SK-N-SH (cell line): ENCODE measurements at regions not wholly inside any gene's neighbourhood (a gene's known extent, or its start where the extent isn't known, plus 50 kb on each side); places are given as distances from the start of the nearest gene placed in this dataset.

Source experiments
- CTCF ChIA-PET: fragments of 300-600, 350-600 bp; formaldehyde crosslinking; extraction: SDS; loops from one replicate; lab custom pipeline; 2021; lab: Yijun Ruan, JAX
- POLR2A ChIA-PET: fragments of 350-600 bp; sonication (Branson Sonifier 250); formaldehyde crosslinking; extraction: SDS; loops from one replicate; lab custom pipeline; 2020; ENCODE audit warnings: antibody characterized with exemption, inconsistent platforms; lab: Yijun Ruan, JAX
- DNase-seq: peaks from one replicate; pipeline ENCODE4 v3.0.0; 2012
- H2AFZ ChIP-seq: fragments of 200-600 bp; sonication (generic); 2 replicates; pipeline ENCODE4 v1.8.1; 2016; ENCODE audit warnings: antibody characterized with exemption, mild to moderate bottlenecking, low read depth
- H3F3A ChIP-seq: fragments of 200-600 bp; sonication (generic); replicated peaks from 2 replicates; pipeline ENCODE3; 2016; ENCODE audit warnings: antibody characterized with exemption, mild to moderate bottlenecking; ENCODE audit not compliant: insufficient read depth
- H3K27ac ChIP-seq, 2 experiments: fragments of 200-500 bp in 1 of 2; fragments of 200-600 bp in 1 of 2; sonication (Bioruptor generic) in 1 of 2; sonication (generic), shearing (Covaris generic) in 1 of 2; 2 replicates each; pipeline versions ENCODE4 v1.5.1 to v1.6.1; 2014 to 2016; ENCODE audit warnings: low read depth in 2 of 2, inconsistent platforms in 1 of 2, low read length in 1 of 2, mild to moderate bottlenecking in 1 of 2, mixed read lengths in 1 of 2
- H3K27me3 ChIP-seq: fragments of 200-600 bp; sonication (generic), shearing (Covaris generic); 2 replicates; pipeline ENCODE4 v1.6.1; 2016; ENCODE audit warnings: mixed run types; ENCODE audit not compliant: insufficient read depth
- H3K36me3 ChIP-seq, 2 experiments: fragments of 200-500 bp in 1 of 2; fragments of 200-600 bp in 1 of 2; sonication (Bioruptor generic) in 1 of 2; sonication (generic) in 1 of 2; replicated peaks in 1 of 2; 2 replicates each; pipeline versions ENCODE3 to v1.5.1; 2014 to 2016; ENCODE audit warnings: low read length in 1 of 2, mild to moderate bottlenecking in 1 of 2; ENCODE audit not compliant: insufficient read depth in 2 of 2, control insufficient read depth in 1 of 2
- H3K4me1 ChIP-seq, 2 experiments: fragments of 200-500 bp in 1 of 2; fragments of 200-600 bp in 1 of 2; sonication (Bioruptor generic) in 1 of 2; sonication (generic), shearing (Covaris generic) in 1 of 2; 2 replicates each; pipeline versions ENCODE4 v1.5.1 to v1.6.1; 2014 to 2016; ENCODE audit warnings: low read depth in 1 of 2, low read length in 1 of 2, mixed run types in 1 of 2; ENCODE audit not compliant: insufficient read depth in 2 of 2, control insufficient read depth in 1 of 2
- H3K4me2 ChIP-seq: fragments of 200-600 bp; sonication (generic), shearing (Covaris generic); 2 replicates; pipeline ENCODE4 v1.6.1; 2017; ENCODE audit warnings: mixed run types
- H3K4me3 ChIP-seq, 2 experiments: fragments of 200-500 bp in 1 of 2; fragments of 200-600 bp in 1 of 2; sonication (Bioruptor generic) in 1 of 2; sonication (generic), shearing (Covaris generic) in 1 of 2; 2 replicates each; pipeline versions ENCODE4 v1.5.1 to v1.8.1; 2014 to 2016; ENCODE audit warnings: low read depth in 2 of 2, inconsistent platforms in 1 of 2, low read length in 1 of 2, mild to moderate bottlenecking in 1 of 2, mixed read lengths in 1 of 2, moderate library complexity in 1 of 2
- H3K79me2 ChIP-seq: fragments of 200-600 bp; sonication (generic); 2 replicates; pipeline ENCODE4 v1.8.1; 2017; ENCODE audit warnings: mild to moderate bottlenecking; ENCODE audit not compliant: insufficient read depth
- H3K9ac ChIP-seq: fragments of 200-600 bp; sonication (generic); 2 replicates; pipeline ENCODE4 v1.6.1; 2017; ENCODE audit warnings: mixed run types
- H3K9me2 ChIP-seq: fragments of 200-600 bp; sonication (generic); 2 replicates; pipeline ENCODE4 v1.6.1; 2017; ENCODE audit warnings: mixed run types
- H3K9me3 ChIP-seq: fragments of 200-600 bp; sonication (generic); 2 replicates; pipeline ENCODE4 v1.6.1; 2017; ENCODE audit warnings: mixed run types, mild to moderate bottlenecking, moderate library complexity
- H4K20me1 ChIP-seq: fragments of 200-600 bp; sonication (generic); 2 replicates; pipeline ENCODE4 v1.6.1; 2017; ENCODE audit warnings: mild to moderate bottlenecking, mixed run types; ENCODE audit not compliant: insufficient read depth
- CHD2 ChIP-seq: fragments of 150-350 bp; IDR thresholded peaks from 2 replicates; pipeline ENCODE4 v1.6.1; 2018; ENCODE audit warnings: low read length; ENCODE audit not compliant: partially characterized antibody
- EP300 ChIP-seq, 2 experiments: IDR thresholded peaks; 2 replicates each; pipeline versions ENCODE4 v1.4.0 to v1.6.1; 2012; ENCODE audit warnings: borderline replicate concordance in 1 of 2, low read depth in 1 of 2, low read length in 1 of 2
- EZH2phosphoT487 ChIP-seq: fragments of 200-600 bp; sonication (generic); IDR thresholded peaks from 2 replicates; pipeline ENCODE4 v1.6.1; 2017; ENCODE audit warnings: low read depth, mixed run types, mild to moderate bottlenecking, antibody characterized with exemption, moderate library complexity, borderline replicate concordance
- FOSL2 ChIP-seq: IDR thresholded peaks from 2 replicates; pipeline ENCODE4 v1.4.0; 2012; ENCODE audit warnings: low read depth, mild to moderate bottlenecking, moderate library complexity, borderline replicate concordance
- FOXJ3 ChIP-seq: sonication (generic); formaldehyde crosslinking; IDR thresholded peaks from 2 replicates; pipeline ENCODE4 v1.5.1; 2020; ENCODE audit warnings: mild to moderate bottlenecking, missing genetic modification reagents
- MAX ChIP-seq: IDR thresholded peaks from 2 replicates; pipeline ENCODE4 v1.4.0; 2012; ENCODE audit warnings: low read depth
- NFIC ChIP-seq: IDR thresholded peaks from 2 replicates; pipeline ENCODE4 v1.4.0; 2012; ENCODE audit warnings: borderline replicate concordance
- NRF1 ChIP-seq: IDR thresholded peaks from 2 replicates; pipeline ENCODE4 v1.6.1; 2012; ENCODE audit warnings: low read depth, mild to moderate bottlenecking, low read length
- POLR2AphosphoS5 ChIP-seq: IDR thresholded peaks from 2 replicates; pipeline ENCODE4 v1.6.1; 2012; ENCODE audit warnings: low read depth, low read length
- RAD21 ChIP-seq: IDR thresholded peaks from 2 replicates; pipeline ENCODE4 v1.6.1; 2012; ENCODE audit warnings: mild to moderate bottlenecking, low read length
- RCOR1 ChIP-seq: fragments of 150-350 bp; IDR thresholded peaks from 2 replicates; pipeline ENCODE4 v1.6.1; 2017; ENCODE audit warnings: antibody characterized with exemption, low read length
- RFX5 ChIP-seq: IDR thresholded peaks from 2 replicates; pipeline ENCODE4 v1.6.1; 2012; ENCODE audit warnings: mild to moderate bottlenecking, improper control_type of control experiment, low read length
- RXRA ChIP-seq: IDR thresholded peaks from 2 replicates; pipeline ENCODE4 v1.4.0; 2012; ENCODE audit warnings: low read depth, mild to moderate bottlenecking, borderline replicate concordance
- SMC3 ChIP-seq: IDR thresholded peaks from 2 replicates; pipeline ENCODE4 v1.6.1; 2012; ENCODE audit warnings: low read depth, low read length, improper control_type of control experiment
- TAF1 ChIP-seq: IDR thresholded peaks from 2 replicates; pipeline ENCODE4 v1.6.1; 2012; ENCODE audit warnings: low read depth, mild to moderate bottlenecking, low read length, moderate library complexity, borderline replicate concordance
- TCF12 ChIP-seq: IDR thresholded peaks from 2 replicates; pipeline ENCODE4 v1.4.0; 2012
- WGBS: methylation state at CpG from one replicate; pipeline ENCODE4 v1.1.6; 2017; ENCODE audit warnings: low lambda C conversion rate; 5-methylcytosine and 5-hydroxymethylcytosine counted together
- TF ChIP-seq, protein P1 (sequence below): IDR thresholded peaks from 2 replicates; pipeline ENCODE4 v1.6.1; 2012; ENCODE audit warnings: mild to moderate bottlenecking, low read depth, low read length, moderate library complexity
- TF ChIP-seq, protein P2 (sequence below): fragments of 200-600 bp; sonication (generic); IDR thresholded peaks from 2 replicates; pipeline ENCODE4 v1.6.1; 2017; ENCODE audit warnings: antibody characterized with exemption, mild to moderate bottlenecking, moderate library complexity

DNA sequence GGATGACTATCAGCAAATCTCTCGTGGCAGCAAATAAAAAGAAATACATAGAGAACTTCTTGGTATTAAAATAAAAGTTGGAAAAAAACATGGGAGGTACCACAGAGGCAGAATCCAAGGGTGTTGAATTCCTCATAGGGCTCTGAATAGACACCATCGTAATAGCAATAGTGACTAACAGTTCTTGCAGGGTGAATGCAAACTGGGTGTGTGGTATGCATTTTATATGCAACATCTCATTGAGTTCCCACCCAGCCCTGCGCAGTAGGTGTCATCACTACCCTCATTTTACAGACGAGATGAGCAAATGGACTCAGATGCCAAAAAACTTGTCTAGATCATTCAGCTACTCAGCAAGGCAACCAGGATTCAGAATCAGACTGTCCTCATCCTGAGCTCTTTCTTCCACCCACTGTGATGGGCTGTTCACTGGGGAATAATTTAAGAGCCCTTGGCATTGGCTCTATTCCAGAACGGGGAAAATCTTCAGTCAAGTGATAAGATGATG lies 354.6 kb upstream of the CDH11 start:
- Histone ChIP-seq H3K79me2 (no peaks in the 10 kb centered on the region), H2AFZ (no peak overlapping the region), H3K4me2 (no peak overlapping the region), H3K9ac (no peak overlapping the region)
- POLR2A ChIA-PET: no interaction called here
- no peak for TF ChIP-seq TAF1
- no peak for TF ChIP-seq NRF1
- TF ChIP-seq RXRA: no peak
- no peak for TF ChIP-seq NFIC
- TF ChIP-seq, protein P1, sequence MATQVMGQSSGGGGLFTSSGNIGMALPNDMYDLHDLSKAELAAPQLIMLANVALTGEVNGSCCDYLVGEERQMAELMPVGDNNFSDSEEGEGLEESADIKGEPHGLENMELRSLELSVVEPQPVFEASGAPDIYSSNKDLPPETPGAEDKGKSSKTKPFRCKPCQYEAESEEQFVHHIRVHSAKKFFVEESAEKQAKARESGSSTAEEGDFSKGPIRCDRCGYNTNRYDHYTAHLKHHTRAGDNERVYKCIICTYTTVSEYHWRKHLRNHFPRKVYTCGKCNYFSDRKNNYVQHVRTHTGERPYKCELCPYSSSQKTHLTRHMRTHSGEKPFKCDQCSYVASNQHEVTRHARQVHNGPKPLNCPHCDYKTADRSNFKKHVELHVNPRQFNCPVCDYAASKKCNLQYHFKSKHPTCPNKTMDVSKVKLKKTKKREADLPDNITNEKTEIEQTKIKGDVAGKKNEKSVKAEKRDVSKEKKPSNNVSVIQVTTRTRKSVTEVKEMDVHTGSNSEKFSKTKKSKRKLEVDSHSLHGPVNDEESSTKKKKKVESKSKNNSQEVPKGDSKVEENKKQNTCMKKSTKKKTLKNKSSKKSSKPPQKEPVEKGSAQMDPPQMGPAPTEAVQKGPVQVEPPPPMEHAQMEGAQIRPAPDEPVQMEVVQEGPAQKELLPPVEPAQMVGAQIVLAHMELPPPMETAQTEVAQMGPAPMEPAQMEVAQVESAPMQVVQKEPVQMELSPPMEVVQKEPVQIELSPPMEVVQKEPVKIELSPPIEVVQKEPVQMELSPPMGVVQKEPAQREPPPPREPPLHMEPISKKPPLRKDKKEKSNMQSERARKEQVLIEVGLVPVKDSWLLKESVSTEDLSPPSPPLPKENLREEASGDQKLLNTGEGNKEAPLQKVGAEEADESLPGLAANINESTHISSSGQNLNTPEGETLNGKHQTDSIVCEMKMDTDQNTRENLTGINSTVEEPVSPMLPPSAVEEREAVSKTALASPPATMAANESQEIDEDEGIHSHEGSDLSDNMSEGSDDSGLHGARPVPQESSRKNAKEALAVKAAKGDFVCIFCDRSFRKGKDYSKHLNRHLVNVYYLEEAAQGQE: no peak
- TF ChIP-seq FOSL2: no peak
- TF ChIP-seq, protein P2, sequence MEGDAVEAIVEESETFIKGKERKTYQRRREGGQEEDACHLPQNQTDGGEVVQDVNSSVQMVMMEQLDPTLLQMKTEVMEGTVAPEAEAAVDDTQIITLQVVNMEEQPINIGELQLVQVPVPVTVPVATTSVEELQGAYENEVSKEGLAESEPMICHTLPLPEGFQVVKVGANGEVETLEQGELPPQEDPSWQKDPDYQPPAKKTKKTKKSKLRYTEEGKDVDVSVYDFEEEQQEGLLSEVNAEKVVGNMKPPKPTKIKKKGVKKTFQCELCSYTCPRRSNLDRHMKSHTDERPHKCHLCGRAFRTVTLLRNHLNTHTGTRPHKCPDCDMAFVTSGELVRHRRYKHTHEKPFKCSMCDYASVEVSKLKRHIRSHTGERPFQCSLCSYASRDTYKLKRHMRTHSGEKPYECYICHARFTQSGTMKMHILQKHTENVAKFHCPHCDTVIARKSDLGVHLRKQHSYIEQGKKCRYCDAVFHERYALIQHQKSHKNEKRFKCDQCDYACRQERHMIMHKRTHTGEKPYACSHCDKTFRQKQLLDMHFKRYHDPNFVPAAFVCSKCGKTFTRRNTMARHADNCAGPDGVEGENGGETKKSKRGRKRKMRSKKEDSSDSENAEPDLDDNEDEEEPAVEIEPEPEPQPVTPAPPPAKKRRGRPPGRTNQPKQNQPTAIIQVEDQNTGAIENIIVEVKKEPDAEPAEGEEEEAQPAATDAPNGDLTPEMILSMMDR: no peak
- no peak for TF ChIP-seq SMC3
- TF ChIP-seq RFX5: no peak
- no peak for TF ChIP-seq CHD2
- no peak for TF ChIP-seq TCF12
- TF ChIP-seq FOXJ3: no peak
- no peak for TF ChIP-seq EP300 (IDR thresholded peaks at IDR 0.05; ENCODE audit: borderline replicate concordance in 1 of 2, low read depth in 1 of 2, low read length in 1 of 2)
- no peak for TF ChIP-seq RCOR1
- no peak for TF ChIP-seq EZH2phosphoT487
- TF ChIP-seq POLR2AphosphoS5: no peak
- TF ChIP-seq RAD21: no peak
- no peak for TF ChIP-seq MAX
- TF ChIP-seq, all 33 proteins: peak for 0
- Histone ChIP-seq H3K9me3 (no peaks in the 10 kb centered on the region), H3K27ac (no peak overlapping the region), H3F3A (no peaks in the 10 kb centered on the region), H3K36me3 (no peaks in the 10 kb centered on the region), H3K4me1 (peaks cover 0 to 8% of the 10 kb centered on the region in 2 experiments; a peak in 1 of 4 replicates), H4K20me1 (no peaks in the 10 kb centered on the region), H3K27me3 (no peaks in the 10 kb centered on the region), H3K4me3 (no peak overlapping the region), H3K9me2 (no peaks in the 10 kb centered on the region)
- CTCF ChIA-PET: no interaction called here
- WGBS: 49% methylated on average over 3 of the region's 5 CpGs
- DNase-seq: no peak
